ENCODE measurements at regions not wholly inside any gene's neighbourhood (a gene's known extent, or its start where the extent isn't known, plus 50 kb on each side); places are given as distances from the start of the nearest gene placed in this dataset.

- Histone ChIP-seq H3K4me3 (ENCODE audit: extremely low read depth, insufficient read depth, low read length, poor library complexity, severe bottlenecking) (no peak overlapping the region), H3K27ac (ENCODE audit: low read depth, low read length, severe bottlenecking) (no peak overlapping the region), H3K36me3 (ENCODE audit: control insufficient read depth, insufficient read depth, low read length) (no peaks in the 10 kb centered on the region), H3K9me3 (ENCODE audit: control insufficient read depth, low read length) (no peaks in the 10 kb centered on the region), H3K4me1 (ENCODE audit: control insufficient read depth, insufficient read depth, low read length, poor library complexity, severe bottlenecking) (peaks cover 9% of the 10 kb centered on the region)
- 94 to 100% methylated on average over 1 to 2 of the region's 4 CpGs for WGBS, 2 experiments (ENCODE audit: insufficient coverage in 2 of 2)
Observed at GRCh38 chr15:81752974-81753373, 292.8 kb downstream of the MEX3B start.

- Histone ChIP-seq H3K27ac (ENCODE audit: low read depth, low read length, severe bottlenecking) (no peak overlapping the region), H3K4me1 (ENCODE audit: control insufficient read depth, insufficient read depth, low read length, poor library complexity, severe bottlenecking) (peaks cover 9% of the 10 kb centered on the region), H3K9me3 (ENCODE audit: control insufficient read depth, low read length) (no peaks in the 10 kb centered on the region), H3K36me3 (ENCODE audit: control insufficient read depth, insufficient read depth, low read length) (no peaks in the 10 kb centered on the region), H3K4me3 (ENCODE audit: extremely low read depth, insufficient read depth, low read length, poor library complexity, severe bottlenecking) (no peak overlapping the region)
- whole genome bisulfite sequencing, 2 experiments (ENCODE audit: insufficient coverage in 2 of 2): 72 to 93% methylated on average over 2 to 3 of the region's 3 CpGs
Observed at GRCh38 chr15:81752546-81752942, 293.3 kb downstream of the MEX3B start.

- no peaks in the 10 kb centered on the region for H3K36me3 ChIP-seq (ENCODE audit: control insufficient read depth, insufficient read depth, low read length)
- peaks cover 9% of the 10 kb centered on the region for H3K4me1 ChIP-seq (ENCODE audit: control insufficient read depth, insufficient read depth, low read length, poor library complexity, severe bottlenecking)
- H3K9me3 ChIP-seq (ENCODE audit: control insufficient read depth, low read length): no peaks in the 10 kb centered on the region
- 92 to 93% methylated on average over 3 to 4 of the region's 6 CpGs for WGBS, 2 experiments (ENCODE audit: insufficient coverage in 2 of 2)
- no peak overlapping the region for H3K27ac ChIP-seq (ENCODE audit: low read depth, low read length, severe bottlenecking)
- no peak overlapping the region for H3K4me3 ChIP-seq (ENCODE audit: extremely low read depth, insufficient read depth, low read length, poor library complexity, severe bottlenecking)
Observed at GRCh38 chr15:81751816-81752545, 293.8 kb downstream of the MEX3B start.

- H3K27ac ChIP-seq (ENCODE audit: low read depth, low read length, severe bottlenecking): no peak overlapping the region
- peaks cover 9% of the 10 kb centered on the region for H3K4me1 ChIP-seq (ENCODE audit: control insufficient read depth, insufficient read depth, low read length, poor library complexity, severe bottlenecking)
- no peaks in the 10 kb centered on the region for H3K36me3 ChIP-seq (ENCODE audit: control insufficient read depth, insufficient read depth, low read length)
- WGBS, 2 experiments (ENCODE audit: insufficient coverage in 2 of 2): 93% methylated on average over 5 to 6 of the region's 7 CpGs
- no peaks in the 10 kb centered on the region for H3K9me3 ChIP-seq (ENCODE audit: control insufficient read depth, low read length)
- no peak overlapping the region for H3K4me3 ChIP-seq (ENCODE audit: extremely low read depth, insufficient read depth, low read length, poor library complexity, severe bottlenecking)
Observed at GRCh38 chr15:81751256-81751655, 294.6 kb downstream of the MEX3B start.

GRCh38 chr15:81749716-81750375 is 296.0 kb downstream of the MEX3B start:
- no peak overlapping the region for H3K27ac ChIP-seq (ENCODE audit: low read depth, low read length, severe bottlenecking)
- H3K4me3 ChIP-seq (ENCODE audit: extremely low read depth, insufficient read depth, low read length, poor library complexity, severe bottlenecking): no peak overlapping the region
- H3K9me3 ChIP-seq (ENCODE audit: control insufficient read depth, low read length): no peaks in the 10 kb centered on the region
- H3K4me1 ChIP-seq (ENCODE audit: control insufficient read depth, insufficient read depth, low read length, poor library complexity, severe bottlenecking): peaks cover 9% of the 10 kb centered on the region
- no peaks in the 10 kb centered on the region for H3K36me3 ChIP-seq (ENCODE audit: control insufficient read depth, insufficient read depth, low read length)
- WGBS, 2 experiments (ENCODE audit: insufficient coverage in 2 of 2): 88 to 92% methylated on average over 22 to 24 of the region's 26 CpGs

- Histone ChIP-seq H3K4me3 (ENCODE audit: extremely low read depth, insufficient read depth, low read length, poor library complexity, severe bottlenecking) (no peak overlapping the region), H3K36me3 (ENCODE audit: control insufficient read depth, insufficient read depth, low read length) (no peaks in the 10 kb centered on the region), H3K4me1 (ENCODE audit: control insufficient read depth, insufficient read depth, low read length, poor library complexity, severe bottlenecking) (no peaks in the 10 kb centered on the region), H3K27ac (ENCODE audit: low read depth, low read length, severe bottlenecking) (no peak overlapping the region), H3K9me3 (ENCODE audit: control insufficient read depth, low read length) (no peaks in the 10 kb centered on the region)
- WGBS, 2 experiments (ENCODE audit: insufficient coverage in 2 of 2): 100% methylated on average over 2 of the region's 2 CpGs; no CpG with 5 or more reads in 1 of the 2 experiments
Observed at GRCh38 chr15:81747482-81747881, 298.3 kb downstream of the MEX3B start.

GRCh38 chr15:81747026-81747425 is 298.8 kb downstream of the MEX3B start:
- 89 to 100% methylated on average over 1 to 3 of the region's 3 CpGs for WGBS, 2 experiments (ENCODE audit: insufficient coverage in 2 of 2)
- H3K4me1 ChIP-seq (ENCODE audit: control insufficient read depth, insufficient read depth, low read length, poor library complexity, severe bottlenecking): no peaks in the 10 kb centered on the region
- H3K36me3 ChIP-seq (ENCODE audit: control insufficient read depth, insufficient read depth, low read length): no peaks in the 10 kb centered on the region
- no peaks in the 10 kb centered on the region for H3K9me3 ChIP-seq (ENCODE audit: control insufficient read depth, low read length)
- H3K27ac ChIP-seq (ENCODE audit: low read depth, low read length, severe bottlenecking): no peak overlapping the region
- H3K4me3 ChIP-seq (ENCODE audit: extremely low read depth, insufficient read depth, low read length, poor library complexity, severe bottlenecking): no peak overlapping the region

- no peaks in the 10 kb centered on the region for H3K4me1 ChIP-seq (ENCODE audit: control insufficient read depth, insufficient read depth, low read length, poor library complexity, severe bottlenecking)
- H3K27ac ChIP-seq (ENCODE audit: low read depth, low read length, severe bottlenecking): no peak overlapping the region
- H3K4me3 ChIP-seq (ENCODE audit: extremely low read depth, insufficient read depth, low read length, poor library complexity, severe bottlenecking): no peak overlapping the region
- 94 to 96% methylated on average over 2 to 4 of the region's 4 CpGs for WGBS, 2 experiments (ENCODE audit: insufficient coverage in 2 of 2)
- H3K36me3 ChIP-seq (ENCODE audit: control insufficient read depth, insufficient read depth, low read length): no peaks in the 10 kb centered on the region
- H3K9me3 ChIP-seq (ENCODE audit: control insufficient read depth, low read length): no peaks in the 10 kb centered on the region
Observed at GRCh38 chr15:81744364-81744763, 301.5 kb downstream of the MEX3B start.

- no peak overlapping the region for H3K4me3 ChIP-seq (ENCODE audit: extremely low read depth, insufficient read depth, low read length, poor library complexity, severe bottlenecking)
- no peak overlapping the region for H3K27ac ChIP-seq (ENCODE audit: low read depth, low read length, severe bottlenecking)
- peaks cover 4% of the 10 kb centered on the region for H3K9me3 ChIP-seq (ENCODE audit: control insufficient read depth, low read length)
- H3K4me1 ChIP-seq (ENCODE audit: control insufficient read depth, insufficient read depth, low read length, poor library complexity, severe bottlenecking): no peaks in the 10 kb centered on the region
- no peaks in the 10 kb centered on the region for H3K36me3 ChIP-seq (ENCODE audit: control insufficient read depth, insufficient read depth, low read length)
Observed at GRCh38 chr15:81740416-81740815, 305.4 kb downstream of the MEX3B start.

GRCh38 chr15:81729340-81729739 is 316.5 kb downstream of the MEX3B start:
- no peaks in the 10 kb centered on the region for H3K36me3 ChIP-seq (ENCODE audit: control insufficient read depth, insufficient read depth, low read length)
- 89 to 96% methylated on average over 3 of the region's 3 CpGs for WGBS, 2 experiments (ENCODE audit: insufficient coverage in 2 of 2)
- no peak overlapping the region for H3K27ac ChIP-seq (ENCODE audit: low read depth, low read length, severe bottlenecking)
- H3K4me3 ChIP-seq (ENCODE audit: extremely low read depth, insufficient read depth, low read length, poor library complexity, severe bottlenecking): no peak overlapping the region
- no peaks in the 10 kb centered on the region for H3K4me1 ChIP-seq (ENCODE audit: control insufficient read depth, insufficient read depth, low read length, poor library complexity, severe bottlenecking)
- peaks cover 15% of the 10 kb centered on the region for H3K9me3 ChIP-seq (ENCODE audit: control insufficient read depth, low read length)

GRCh38 chr15:81728726-81729125 is 317.1 kb downstream of the MEX3B start:
- Histone ChIP-seq H3K36me3 (ENCODE audit: control insufficient read depth, insufficient read depth, low read length) (no peaks in the 10 kb centered on the region), H3K27ac (ENCODE audit: low read depth, low read length, severe bottlenecking) (no peak overlapping the region), H3K4me1 (ENCODE audit: control insufficient read depth, insufficient read depth, low read length, poor library complexity, severe bottlenecking) (no peaks in the 10 kb centered on the region), H3K9me3 (ENCODE audit: control insufficient read depth, low read length) (peaks cover 16% of the 10 kb centered on the region), H3K4me3 (ENCODE audit: extremely low read depth, insufficient read depth, low read length, poor library complexity, severe bottlenecking) (no peak overlapping the region)
